H9 (cell line): ENCODE measurements at regions not wholly inside any gene's neighbourhood (a gene's known extent, or its start where the extent isn't known, plus 50 kb on each side); places are given as distances from the start of the nearest gene placed in this dataset.

ENCODE experiments used
- DNase-seq: peaks from one replicate; pipeline ENCODE4 v3.0.0-alpha.2; 2017
- H2AFZ ChIP-seq: one replicate; pipeline ENCODE4 v1.6.1; 2013; ENCODE audit warnings: mild to moderate bottlenecking, low read length, control low read depth, moderate library complexity
- H2AK5ac ChIP-seq: 2 replicates; pipeline ENCODE4 v1.6.1; 2013; ENCODE audit warnings: low read length, control low read depth, mixed read lengths; ENCODE audit not compliant: insufficient read length
- H2BK120ac ChIP-seq: one replicate; pipeline ENCODE4 v1.6.1; 2013; ENCODE audit warnings: low read depth, mild to moderate bottlenecking, low read length, control low read depth, inconsistent platforms; ENCODE audit not compliant: poor library complexity, severe bottlenecking
- H2BK12ac ChIP-seq: 2 replicates; pipeline ENCODE4 v1.6.1; 2013; ENCODE audit warnings: low read length, control low read depth, mixed read lengths, low read depth; ENCODE audit not compliant: insufficient read length
- H2BK15ac ChIP-seq: 2 replicates; pipeline ENCODE4 v1.6.1; 2013; ENCODE audit warnings: low read depth, low read length, control low read depth
- H2BK20ac ChIP-seq: one replicate; pipeline ENCODE4 v1.6.1; 2013; ENCODE audit warnings: low read depth, mild to moderate bottlenecking, low read length, control low read depth, inconsistent platforms; ENCODE audit not compliant: poor library complexity, severe bottlenecking
- H2BK5ac ChIP-seq: 2 replicates; pipeline ENCODE4 v1.6.1; 2013; ENCODE audit warnings: low read length, control low read depth, mixed read lengths; ENCODE audit not compliant: insufficient read length
- H3K14ac ChIP-seq: 2 replicates; pipeline ENCODE4 v1.6.1; 2013; ENCODE audit warnings: low read length, control low read depth; ENCODE audit not compliant: insufficient read depth
- H3K18ac ChIP-seq: 2 replicates; pipeline ENCODE4 v1.6.1; 2013; ENCODE audit warnings: low read depth, mild to moderate bottlenecking, mixed read lengths, low read length, control low read depth; ENCODE audit not compliant: insufficient read length
- H3K23ac ChIP-seq: 2 replicates; pipeline ENCODE4 v1.6.1; 2013; ENCODE audit warnings: low read length, control low read depth, mixed read lengths, low read depth; ENCODE audit not compliant: insufficient read length
- H3K23me2 ChIP-seq: 2 replicates; pipeline ENCODE4 v1.6.1; 2013; ENCODE audit warnings: low read depth, mild to moderate bottlenecking, mixed read lengths, low read length, control low read depth; ENCODE audit not compliant: insufficient read length, poor library complexity, severe bottlenecking
- H3K27ac ChIP-seq: 2 replicates; pipeline ENCODE4 v1.5.1; 2013; ENCODE audit warnings: low read length, control low read depth, mixed read lengths, low read depth; ENCODE audit not compliant: insufficient read length
- H3K27me3 ChIP-seq: 2 replicates; pipeline ENCODE4 v1.6.1; 2013; ENCODE audit warnings: low read length, control low read depth, inconsistent platforms; ENCODE audit not compliant: insufficient read depth
- H3K4ac ChIP-seq: 2 replicates; pipeline ENCODE4 v1.6.1; 2013; ENCODE audit warnings: low read depth, mild to moderate bottlenecking, control low read depth, inconsistent platforms, low read length, moderate library complexity
- H3K4me1 ChIP-seq: 2 replicates; pipeline ENCODE4 v1.6.1; 2013; ENCODE audit warnings: low read length, control low read depth, inconsistent platforms; ENCODE audit not compliant: insufficient read depth
- H3K4me2 ChIP-seq: 2 replicates; pipeline ENCODE4 v1.6.1; 2013; ENCODE audit warnings: low read length, control low read depth, mixed read lengths; ENCODE audit not compliant: insufficient read length, insufficient read depth
- H3K56ac ChIP-seq: 2 replicates; pipeline ENCODE4 v1.6.1; 2013; ENCODE audit warnings: low read depth, mild to moderate bottlenecking, mixed read lengths, low read length, control low read depth; ENCODE audit not compliant: insufficient read length
- H3K79me1 ChIP-seq: 2 replicates; pipeline ENCODE4 v1.6.1; 2013; ENCODE audit warnings: low read depth, mild to moderate bottlenecking, moderate library complexity, low read length, control low read depth, inconsistent platforms; ENCODE audit not compliant: insufficient read depth, poor library complexity, severe bottlenecking
- H3K79me2 ChIP-seq: 2 replicates; pipeline ENCODE4 v1.6.1; 2013; ENCODE audit warnings: low read length, control low read depth, inconsistent platforms; ENCODE audit not compliant: insufficient read depth
- H3K9ac ChIP-seq: 2 replicates; pipeline ENCODE4 v1.6.1; 2013; ENCODE audit warnings: low read length, control low read depth, mixed read lengths; ENCODE audit not compliant: insufficient read length; ENCODE audit errors: extremely low read depth
- H3K9me3 ChIP-seq: one replicate; pipeline ENCODE4 v1.6.1; 2013; ENCODE audit warnings: low read depth, low read length, inconsistent platforms; ENCODE audit not compliant: control insufficient read depth
- H3T11ph ChIP-seq: one replicate; pipeline ENCODE4 v1.6.1; 2013; ENCODE audit warnings: mild to moderate bottlenecking, low read length, control low read depth, inconsistent platforms
- H4K20me1 ChIP-seq: one replicate; pipeline ENCODE4 v1.6.1; 2013; ENCODE audit not compliant: control insufficient read depth, insufficient read length, insufficient read depth
- H4K5ac ChIP-seq: 2 replicates; pipeline ENCODE4 v1.6.1; 2013; ENCODE audit warnings: low read depth, mild to moderate bottlenecking, mixed read lengths, low read length, control low read depth; ENCODE audit not compliant: insufficient read length
- H4K8ac ChIP-seq: replicated peaks from 2 replicates; pipeline ENCODE4 v1.6.1; 2013; ENCODE audit warnings: low read length, control low read depth, mixed read lengths, low read depth; ENCODE audit not compliant: insufficient read length
- H4K91ac ChIP-seq: 2 replicates; pipeline ENCODE4 v1.6.1; 2013; ENCODE audit warnings: low read depth, mild to moderate bottlenecking, moderate library complexity, mixed read lengths, low read length, control low read depth; ENCODE audit not compliant: insufficient read length
- H3K27ac Mint-ChIP-seq, 3 experiments: 2 replicates in 2 of 3; 3 replicates in 1 of 3; pipeline ENCODE4 v1.8.0; 2020 to 2021; ENCODE audit warnings: mixed read lengths in 3 of 3, mild to moderate bottlenecking in 1 of 3, moderate library complexity in 1 of 3
- H3K27me3 Mint-ChIP-seq: 2 replicates; pipeline ENCODE4 v1.8.0; 2021; ENCODE audit warnings: low read depth, mild to moderate bottlenecking, moderate library complexity, mixed read lengths
- H3K36me3 Mint-ChIP-seq, 3 experiments: 2 replicates in 2 of 3; 3 replicates in 1 of 3; pipeline ENCODE4 v1.8.0; 2020 to 2021; ENCODE audit warnings: low read depth in 3 of 3, mixed read lengths in 3 of 3; ENCODE audit not compliant: insufficient read depth in 1 of 3
- H3K4me1 Mint-ChIP-seq, 2 experiments: 2 replicates each; pipeline ENCODE4 v1.8.0; 2020; ENCODE audit warnings: mixed read lengths in 2 of 2
- H3K4me3 Mint-ChIP-seq, 2 experiments: 2 replicates in 1 of 2; 3 replicates in 1 of 2; pipeline ENCODE4 v1.8.0; 2020 to 2021; ENCODE audit warnings: mild to moderate bottlenecking in 2 of 2, mixed read lengths in 2 of 2, moderate library complexity in 1 of 2
- H3K9me3 Mint-ChIP-seq, 2 experiments: 2 replicates in 1 of 2; 3 replicates in 1 of 2; pipeline ENCODE4 v1.8.0; 2020; ENCODE audit warnings: mild to moderate bottlenecking in 2 of 2, mixed read lengths in 2 of 2, moderate library complexity in 1 of 2
- WGBS: extraction: QIAGEN DNeasy Blood & Tissue Kit; methylation state at CpG from one replicate; pipeline ENCODE4 v1.1.7; 2013; ENCODE audit warnings: missing lambda C conversion rate, low lambda C conversion rate, mixed read lengths; ENCODE audit not compliant: insufficient read length; ENCODE audit errors: extremely low coverage; 5-methylcytosine and 5-hydroxymethylcytosine counted together
- TF ChIP-seq, protein P1 (sequence below): fragments of 200-600 bp; sonication (generic); conservative IDR thresholded peaks from 3 replicates; pipeline ENCODE4 v1.8.0; 2021; ENCODE audit warnings: antibody characterized with exemption, mild to moderate bottlenecking

- no peak overlapping the region for H3K23ac ChIP-seq
- no peak overlapping the region for H3K14ac ChIP-seq
- no peaks in the 10 kb centered on the region for H3K79me2 ChIP-seq
- H3K9me3 ChIP-seq = no peaks in the 10 kb centered on the region
- Mint-ChIP-seq H3K4me3 (no peak overlapping the region), H3K27me3 (no peaks in the 10 kb centered on the region), H3K27ac (no peak overlapping the region), H3K4me1 (peaks cover 6 to 11% of the 10 kb centered on the region in 2 experiments), H3K36me3 (no peaks in the 10 kb centered on the region), H3K9me3 (no peaks in the 10 kb centered on the region)
- no peak overlapping the region for H3K4ac ChIP-seq
- no peaks in the 10 kb centered on the region for H3K4me1 ChIP-seq
- H3K27ac ChIP-seq = no peak overlapping the region
- H2BK15ac ChIP-seq = no peak overlapping the region
- H3K4me2 ChIP-seq = no peak overlapping the region
- H2BK120ac ChIP-seq = no peak overlapping the region
- DNase-seq = no peak
- no peak overlapping the region for H2AFZ ChIP-seq
- H3K18ac ChIP-seq = no peak overlapping the region
- no peak overlapping the region for H4K8ac ChIP-seq
- no peak overlapping the region for H2AK5ac ChIP-seq
- H2BK20ac ChIP-seq = no peak overlapping the region
- H3K23me2 ChIP-seq = no peaks in the 10 kb centered on the region
- no peak overlapping the region for H3T11ph ChIP-seq
- H3K9ac ChIP-seq = no peak overlapping the region
- no peaks in the 10 kb centered on the region for H3K27me3 ChIP-seq
- TF ChIP-seq, protein P1, sequence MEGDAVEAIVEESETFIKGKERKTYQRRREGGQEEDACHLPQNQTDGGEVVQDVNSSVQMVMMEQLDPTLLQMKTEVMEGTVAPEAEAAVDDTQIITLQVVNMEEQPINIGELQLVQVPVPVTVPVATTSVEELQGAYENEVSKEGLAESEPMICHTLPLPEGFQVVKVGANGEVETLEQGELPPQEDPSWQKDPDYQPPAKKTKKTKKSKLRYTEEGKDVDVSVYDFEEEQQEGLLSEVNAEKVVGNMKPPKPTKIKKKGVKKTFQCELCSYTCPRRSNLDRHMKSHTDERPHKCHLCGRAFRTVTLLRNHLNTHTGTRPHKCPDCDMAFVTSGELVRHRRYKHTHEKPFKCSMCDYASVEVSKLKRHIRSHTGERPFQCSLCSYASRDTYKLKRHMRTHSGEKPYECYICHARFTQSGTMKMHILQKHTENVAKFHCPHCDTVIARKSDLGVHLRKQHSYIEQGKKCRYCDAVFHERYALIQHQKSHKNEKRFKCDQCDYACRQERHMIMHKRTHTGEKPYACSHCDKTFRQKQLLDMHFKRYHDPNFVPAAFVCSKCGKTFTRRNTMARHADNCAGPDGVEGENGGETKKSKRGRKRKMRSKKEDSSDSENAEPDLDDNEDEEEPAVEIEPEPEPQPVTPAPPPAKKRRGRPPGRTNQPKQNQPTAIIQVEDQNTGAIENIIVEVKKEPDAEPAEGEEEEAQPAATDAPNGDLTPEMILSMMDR = no peak
- no peaks in the 10 kb centered on the region for H3K79me1 ChIP-seq
- no peak overlapping the region for H2BK5ac ChIP-seq
- no CpG with 5 or more reads among the region's 10 CpGs for WGBS
- H4K91ac ChIP-seq = no peak overlapping the region
- no peaks in the 10 kb centered on the region for H4K20me1 ChIP-seq
- no peak overlapping the region for H4K5ac ChIP-seq
- H3K56ac ChIP-seq = no peak overlapping the region
- H2BK12ac ChIP-seq = no peak overlapping the region
These were observed 65.4 kb upstream of the WWC1 start for GRCh38 chr5:168226012-168226411.
